Naive thymus-derived CD8-positive, alpha-beta T cell (primary cell): ENCODE measurements at regions not wholly inside any gene's neighbourhood (a gene's known extent, or its start where the extent isn't known, plus 50 kb on each side); places are given as distances from the start of the nearest gene placed in this dataset.
"Not testable (repeated sequence)": the region's sequence is repeated elsewhere in the genome, so short reads cannot be mapped to it uniquely, and the experiment has no call there.

Experiments used
- ATAC-seq, 2 donors: fragments of 150-1000 bp; cut with Tn5 transposase in 1 of 2; sonication (Bioruptor Pico), chemical (Tn5 transposase) in 1 of 2; 1 replicate in 1 of 2; 2 replicates in 1 of 2; pipeline ENCODE4 v1.10.0; 2021; ENCODE audit warnings: mild to moderate bottlenecking in 2 of 2, moderate library complexity in 2 of 2
- POLR2A ChIA-PET: fragments of 350-600 bp; sonication (Branson Sonifier 250); formaldehyde crosslinking; loops from one replicate; lab custom pipeline; 2021; ENCODE audit warnings: antibody characterized with exemption; lab: Charles Lee
- DNase-seq, 10 donors: peaks; one replicate each; pipeline versions ENCODE4 v3.0.0 to v3.0.0-alpha.2; 2020 to 2022
- H3K27ac Mint-ChIP-seq, 10 donors: one replicate each; pipeline ENCODE4 v1.8.0; 2020 to 2022; ENCODE audit warnings: mild to moderate bottlenecking in 10 of 10, mixed read lengths in 10 of 10, moderate library complexity in 4 of 10, inconsistent platforms in 1 of 10
- H3K27me3 Mint-ChIP-seq, 5 donors: one replicate each; pipeline ENCODE4 v1.8.0; 2021 to 2022; ENCODE audit warnings: mixed read lengths in 5 of 5
- H3K36me3 Mint-ChIP-seq, 3 donors: one replicate each; pipeline ENCODE4 v1.8.0; 2020 to 2022; ENCODE audit warnings: mixed read lengths in 3 of 3, mild to moderate bottlenecking in 2 of 3, inconsistent platforms in 1 of 3
- H3K4me1 Mint-ChIP-seq, 4 donors: one replicate each; pipeline ENCODE4 v1.8.0; 2021 to 2022; ENCODE audit warnings: mixed read lengths in 4 of 4
- H3K4me3 Mint-ChIP-seq, 10 donors: one replicate each; pipeline ENCODE4 v1.8.0; 2020 to 2022; ENCODE audit warnings: mild to moderate bottlenecking in 10 of 10, mixed read lengths in 10 of 10, moderate library complexity in 6 of 10, inconsistent platforms in 1 of 10
- H3K9me3 Mint-ChIP-seq, 9 donors: one replicate each; pipeline ENCODE4 v1.8.0; 2020 to 2022; ENCODE audit warnings: mixed read lengths in 9 of 9, mild to moderate bottlenecking in 3 of 9, inconsistent platforms in 1 of 9, moderate library complexity in 1 of 9

- Mint-ChIP-seq H3K4me1 (no peaks in the 10 kb centered on the region), H3K4me3 (no peak overlapping the region), H3K36me3 (no peaks in the 10 kb centered on the region), H3K9me3 (peaks cover 0 to 11% (median 2%) of the 10 kb centered on the region in 9 donors), H3K27ac (no peak overlapping the region), H3K27me3 (no peaks in the 10 kb centered on the region)
- POLR2A ChIA-PET = no interaction called here
- DNase-seq = no peak
- ATAC-seq = no peak
Observed at GRCh38 chr5:12177851-12178250, 273.6 kb upstream of the CTNND2 start.

- H3K4me3 Mint-ChIP-seq = no peak overlapping the region
- no peaks in the 10 kb centered on the region for H3K27me3 Mint-ChIP-seq
- no peak for DNase-seq
- no peaks in the 10 kb centered on the region for H3K4me1 Mint-ChIP-seq
- POLR2A ChIA-PET = no interaction called here
- H3K36me3 Mint-ChIP-seq = no peaks in the 10 kb centered on the region
- H3K27ac Mint-ChIP-seq = no peak overlapping the region
- H3K9me3 Mint-ChIP-seq = peaks cover 0 to 14% (median 2%) of the 10 kb centered on the region in 9 donors
- no peak for ATAC-seq
Observed at GRCh38 chr5:12177225-12177624, 273.0 kb upstream of the CTNND2 start.

GRCh38 chr5:12175914-12176585 lies 271.8 kb upstream of the CTNND2 start:
- H3K36me3 Mint-ChIP-seq = no peaks in the 10 kb centered on the region
- POLR2A ChIA-PET = no interaction called here
- H3K9me3 Mint-ChIP-seq = peaks cover 0 to 12% (median 2%) of the 10 kb centered on the region in 9 donors
- DNase-seq (no peak), ATAC-seq (no peak)
- no peak overlapping the region for H3K27ac Mint-ChIP-seq
- H3K4me3 Mint-ChIP-seq = no peak overlapping the region
- no peaks in the 10 kb centered on the region for H3K4me1 Mint-ChIP-seq
- no peaks in the 10 kb centered on the region for H3K27me3 Mint-ChIP-seq

GRCh38 chr5:12174734-12175133 lies 270.5 kb upstream of the CTNND2 start:
- H3K4me1 Mint-ChIP-seq = no peaks in the 10 kb centered on the region
- H3K4me3 Mint-ChIP-seq = no peak overlapping the region
- H3K27ac Mint-ChIP-seq = no peak overlapping the region
- H3K36me3 Mint-ChIP-seq = no peaks in the 10 kb centered on the region
- DNase-seq = no peak
- no peaks in the 10 kb centered on the region for H3K27me3 Mint-ChIP-seq
- POLR2A ChIA-PET = no interaction called here
- ATAC-seq = no peak
- H3K9me3 Mint-ChIP-seq = peaks cover 0 to 12% (median 2%) of the 10 kb centered on the region in 9 donors

GRCh38 chr5:12169536-12169935 lies 265.3 kb upstream of the CTNND2 start:
- no peaks in the 10 kb centered on the region for H3K27me3 Mint-ChIP-seq
- H3K4me1 Mint-ChIP-seq = no peaks in the 10 kb centered on the region
- no peak for DNase-seq
- POLR2A ChIA-PET = no interaction called here
- no peak for ATAC-seq
- H3K27ac Mint-ChIP-seq = no peak overlapping the region
- H3K4me3 Mint-ChIP-seq = no peak overlapping the region
- H3K36me3 Mint-ChIP-seq = no peaks in the 10 kb centered on the region
- H3K9me3 Mint-ChIP-seq = peaks cover 2 to 31% (median 10%) of the 10 kb centered on the region in 9 donors

GRCh38 chr5:12162863-12163262 lies 258.6 kb upstream of the CTNND2 start:
- Mint-ChIP-seq H3K4me1 (no peaks in the 10 kb centered on the region), H3K36me3 (peaks cover 0 to 5% (median 0%) of the 10 kb centered on the region in 3 donors), H3K9me3 (peaks cover 5 to 42% (median 20%) of the 10 kb centered on the region in 9 donors), H3K4me3 (no peak overlapping the region), H3K27ac (no peak overlapping the region), H3K27me3 (no peaks in the 10 kb centered on the region)
- no peak for ATAC-seq
- DNase-seq = no peak
- POLR2A ChIA-PET = no interaction called here

GRCh38 chr5:12147513-12147912 lies 243.3 kb upstream of the CTNND2 start:
- no peak overlapping the region for H3K4me3 Mint-ChIP-seq
- H3K4me1 Mint-ChIP-seq = no peaks in the 10 kb centered on the region
- no peaks in the 10 kb centered on the region for H3K36me3 Mint-ChIP-seq
- POLR2A ChIA-PET = no interaction called here
- DNase-seq (no peak), ATAC-seq (no peak)
- no peaks in the 10 kb centered on the region for H3K27me3 Mint-ChIP-seq
- no peak overlapping the region for H3K27ac Mint-ChIP-seq
- H3K9me3 Mint-ChIP-seq = peaks cover 7 to 28% (median 19%) of the 10 kb centered on the region in 9 donors

- peaks cover 7 to 39% (median 10%) of the 10 kb centered on the region in 9 donors for H3K9me3 Mint-ChIP-seq
Observed at GRCh38 chr5:12141496-12141895, 237.2 kb upstream of the CTNND2 start.

GRCh38 chr5:12133520-12133919 lies 229.3 kb upstream of the CTNND2 start:
- no peaks in the 10 kb centered on the region for H3K36me3 Mint-ChIP-seq
- H3K27me3 Mint-ChIP-seq = no peaks in the 10 kb centered on the region
- H3K9me3 Mint-ChIP-seq = peaks cover 13 to 38% (median 31%) of the 10 kb centered on the region in 9 donors
- no peak overlapping the region for H3K27ac Mint-ChIP-seq
- ATAC-seq (no peak), DNase-seq (no peak)
- POLR2A ChIA-PET = no interaction called here
- no peak overlapping the region for H3K4me3 Mint-ChIP-seq
- H3K4me1 Mint-ChIP-seq = no peaks in the 10 kb centered on the region

More at GRCh38 chr5:12141496-12141895, 237.2 kb upstream of the CTNND2 start:
- H3K36me3 Mint-ChIP-seq = no peaks in the 10 kb centered on the region
- no peak for ATAC-seq
- H3K4me1 Mint-ChIP-seq = no peaks in the 10 kb centered on the region
- H3K27ac Mint-ChIP-seq = no peak overlapping the region
- no peaks in the 10 kb centered on the region for H3K27me3 Mint-ChIP-seq
- no peak overlapping the region for H3K4me3 Mint-ChIP-seq
- POLR2A ChIA-PET = no interaction called here
- no peak for DNase-seq

GRCh38 chr5:12131020-12131419 lies 226.8 kb upstream of the CTNND2 start:
- peaks cover 11 to 45% (median 27%) of the 10 kb centered on the region in 9 donors for H3K9me3 Mint-ChIP-seq
- H3K4me3 Mint-ChIP-seq, H3K36me3 Mint-ChIP-seq, H3K4me1 Mint-ChIP-seq, DNase-seq, H3K27ac Mint-ChIP-seq, ATAC-seq, H3K27me3 Mint-ChIP-seq, POLR2A ChIA-PET: not testable (repeated sequence)

- H3K27ac Mint-ChIP-seq = no peak overlapping the region
- no peaks in the 10 kb centered on the region for H3K36me3 Mint-ChIP-seq
- ATAC-seq = no peak
- POLR2A ChIA-PET = no interaction called here
- no peak overlapping the region for H3K4me3 Mint-ChIP-seq
- DNase-seq = no peak
- H3K27me3 Mint-ChIP-seq = no peaks in the 10 kb centered on the region
- H3K9me3 Mint-ChIP-seq = peaks cover 0 to 25% (median 11%) of the 10 kb centered on the region in 9 donors
- no peaks in the 10 kb centered on the region for H3K4me1 Mint-ChIP-seq
Observed at GRCh38 chr5:12125895-12126294, 221.6 kb upstream of the CTNND2 start.

GRCh38 chr5:12119657-12120056 lies 215.4 kb upstream of the CTNND2 start:
- no peak overlapping the region for H3K4me3 Mint-ChIP-seq
- POLR2A ChIA-PET = no interaction called here
- H3K4me1 Mint-ChIP-seq = no peaks in the 10 kb centered on the region
- ATAC-seq = no peak
- peaks cover 0 to 15% (median 5%) of the 10 kb centered on the region in 9 donors for H3K9me3 Mint-ChIP-seq
- H3K27ac Mint-ChIP-seq = no peak overlapping the region
- H3K27me3 Mint-ChIP-seq = no peaks in the 10 kb centered on the region
- H3K36me3 Mint-ChIP-seq = no peaks in the 10 kb centered on the region
- DNase-seq = no peak

GRCh38 chr5:12114075-12114474 lies 209.8 kb upstream of the CTNND2 start:
- no peaks in the 10 kb centered on the region for H3K4me1 Mint-ChIP-seq
- H3K9me3 Mint-ChIP-seq = peaks cover 0 to 12% (median 2%) of the 10 kb centered on the region in 9 donors
- no peak overlapping the region for H3K27ac Mint-ChIP-seq
- no peaks in the 10 kb centered on the region for H3K36me3 Mint-ChIP-seq
- no peak for ATAC-seq
- DNase-seq = no peak
- H3K4me3 Mint-ChIP-seq = no peak overlapping the region
- H3K27me3 Mint-ChIP-seq = no peaks in the 10 kb centered on the region
- POLR2A ChIA-PET = no interaction called here

GRCh38 chr5:12113062-12113461 lies 208.8 kb upstream of the CTNND2 start:
- POLR2A ChIA-PET = no interaction called here
- Mint-ChIP-seq H3K27ac (no peak overlapping the region), H3K4me1 (no peaks in the 10 kb centered on the region)

More at GRCh38 chr5:12113062-12113461, 208.8 kb upstream of the CTNND2 start:
- Mint-ChIP-seq H3K36me3 (no peaks in the 10 kb centered on the region), H3K4me3 (no peak overlapping the region), H3K27me3 (no peaks in the 10 kb centered on the region), H3K9me3 (peaks cover 0 to 12% (median 2%) of the 10 kb centered on the region in 9 donors)
- DNase-seq = no peak
- ATAC-seq = no peak
